Lower lobe of right lung (tissue), 2 donors: ENCODE measurements at regions not wholly inside any gene's neighbourhood (a gene's known extent, or its start where the extent isn't known, plus 50 kb on each side); places are given as distances from the start of the nearest gene placed in this dataset.

ENCODE experiments used
- ATAC-seq, 2 donors: fragments of 200-7000 bp; cut with Tn5 transposase; one replicate each; pipeline ENCODE4 v1.9.1; 2020 to 2022; ENCODE audit warnings: mild to moderate bottlenecking in 2 of 2, moderate library complexity in 2 of 2
- DNase-seq: peaks from one replicate; pipeline ENCODE4 v3.0.0-alpha.2; 2020
- H3K27ac ChIP-seq: fragments of 200-600 bp; one replicate; pipeline ENCODE4 v1.8.0; 2022
- H3K27me3 ChIP-seq: fragments of 200-600 bp; one replicate; pipeline ENCODE4 v1.8.0; 2022; ENCODE audit warnings: low read depth
- H3K36me3 ChIP-seq: fragments of 200-600 bp; one replicate; pipeline ENCODE4 v1.8.0; 2022; ENCODE audit warnings: mild to moderate bottlenecking
- H3K4me1 ChIP-seq: fragments of 200-600 bp; one replicate; pipeline ENCODE4 v1.8.0; 2022
- H3K4me3 ChIP-seq: fragments of 200-600 bp; one replicate; pipeline ENCODE4 v1.8.0; 2022; ENCODE audit warnings: mild to moderate bottlenecking
- H3K9me3 ChIP-seq: fragments of 200-600 bp; one replicate; pipeline ENCODE4 v1.8.0; 2022
- intact Hi-C: fragments of 100-400 bp; cut with DNase I; formaldehyde crosslinking; loops from one replicate; pipeline ENCODE4 v1.11.0; 2022
- TF ChIP-seq, protein P1 (sequence below): fragments of 200-600 bp; IDR thresholded peaks from one replicate; pipeline ENCODE4 v1.8.0; 2022; ENCODE audit warnings: antibody characterized with exemption, mild to moderate bottlenecking
- donor health status: DM: no; HTN: yes; CAD: no; lungs with severe emphysema.

DNA sequence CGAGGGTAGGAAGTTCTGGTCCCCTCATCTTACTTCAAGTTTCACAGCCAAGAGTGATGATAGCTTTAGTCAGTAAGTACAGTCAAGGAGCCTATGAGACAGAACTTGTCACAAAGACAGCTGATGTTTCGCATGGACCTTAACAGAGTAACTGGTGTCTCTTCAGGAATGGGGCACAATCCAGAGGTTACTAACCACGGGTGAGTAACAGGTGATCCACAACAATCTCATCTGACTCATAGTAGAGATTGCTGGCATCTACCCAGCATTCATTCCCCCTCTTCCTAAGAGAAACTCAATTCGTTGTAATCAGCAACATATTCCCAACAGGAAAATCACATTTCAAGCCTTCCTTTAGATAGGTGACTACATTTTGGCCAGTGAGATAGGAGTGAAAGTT, 126.7 kb downstream of the SNX18 start:
- Histone ChIP-seq H3K36me3 (no peaks in the 10 kb centered on the region), H3K9me3 (no peaks in the 10 kb centered on the region), H3K4me3 (no peak overlapping the region), H3K27me3 (no peaks in the 10 kb centered on the region), H3K4me1 (peaks cover 38% of the 10 kb centered on the region), H3K27ac (no peak overlapping the region)
- TF ChIP-seq, protein P1, sequence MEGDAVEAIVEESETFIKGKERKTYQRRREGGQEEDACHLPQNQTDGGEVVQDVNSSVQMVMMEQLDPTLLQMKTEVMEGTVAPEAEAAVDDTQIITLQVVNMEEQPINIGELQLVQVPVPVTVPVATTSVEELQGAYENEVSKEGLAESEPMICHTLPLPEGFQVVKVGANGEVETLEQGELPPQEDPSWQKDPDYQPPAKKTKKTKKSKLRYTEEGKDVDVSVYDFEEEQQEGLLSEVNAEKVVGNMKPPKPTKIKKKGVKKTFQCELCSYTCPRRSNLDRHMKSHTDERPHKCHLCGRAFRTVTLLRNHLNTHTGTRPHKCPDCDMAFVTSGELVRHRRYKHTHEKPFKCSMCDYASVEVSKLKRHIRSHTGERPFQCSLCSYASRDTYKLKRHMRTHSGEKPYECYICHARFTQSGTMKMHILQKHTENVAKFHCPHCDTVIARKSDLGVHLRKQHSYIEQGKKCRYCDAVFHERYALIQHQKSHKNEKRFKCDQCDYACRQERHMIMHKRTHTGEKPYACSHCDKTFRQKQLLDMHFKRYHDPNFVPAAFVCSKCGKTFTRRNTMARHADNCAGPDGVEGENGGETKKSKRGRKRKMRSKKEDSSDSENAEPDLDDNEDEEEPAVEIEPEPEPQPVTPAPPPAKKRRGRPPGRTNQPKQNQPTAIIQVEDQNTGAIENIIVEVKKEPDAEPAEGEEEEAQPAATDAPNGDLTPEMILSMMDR = no peak
- ATAC-seq = no peak
- intact Hi-C loops = no loop called here
- DNase-seq = no peak

GRCh38 chr5:54643685-54644106, 126.1 kb downstream of the SNX18 start:
- no peak overlapping the region for H3K27ac ChIP-seq
- DNase-seq = no peak
- H3K27me3 ChIP-seq = no peaks in the 10 kb centered on the region
- no peak for ATAC-seq
- TF ChIP-seq, protein P1 = no peak
- no peaks in the 10 kb centered on the region for H3K9me3 ChIP-seq
- H3K4me3 ChIP-seq = no peak overlapping the region
- intact Hi-C loops = no loop called here
- no peaks in the 10 kb centered on the region for H3K36me3 ChIP-seq
- peaks cover 38% of the 10 kb centered on the region for H3K4me1 ChIP-seq

GRCh38 chr5:54639621-54640020, 122.1 kb downstream of the SNX18 start:
- intact Hi-C loops = no loop called here
- Histone ChIP-seq H3K36me3 (no peaks in the 10 kb centered on the region), H3K4me3 (no peak overlapping the region), H3K27me3 (no peaks in the 10 kb centered on the region), H3K27ac (no peak overlapping the region), H3K4me1 (peaks cover 23% of the 10 kb centered on the region), H3K9me3 (no peaks in the 10 kb centered on the region)
- TF ChIP-seq, protein P1 = no peak
- ATAC-seq = no peak
- DNase-seq = no peak

DNA sequence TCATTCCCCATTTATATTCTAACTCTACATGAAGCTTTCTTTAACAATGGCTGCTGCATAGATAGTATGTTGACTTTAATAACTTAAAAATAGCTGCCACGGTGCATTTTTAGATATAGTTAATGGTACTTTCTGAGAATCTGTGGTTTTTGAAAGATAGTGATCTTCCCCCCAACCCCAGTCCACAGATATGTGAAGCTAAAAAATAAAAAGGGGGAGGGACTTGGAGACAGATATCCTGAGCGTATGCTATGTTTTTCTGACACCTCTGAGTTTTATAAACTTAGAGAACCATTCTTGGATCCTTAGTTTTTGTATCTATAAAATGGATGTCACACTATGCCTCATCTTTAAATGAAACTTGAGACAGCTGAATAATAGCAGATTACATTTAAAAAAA, 120.5 kb downstream of the SNX18 start:
- no peak for ATAC-seq
- intact Hi-C loops = no loop called here

DNA sequence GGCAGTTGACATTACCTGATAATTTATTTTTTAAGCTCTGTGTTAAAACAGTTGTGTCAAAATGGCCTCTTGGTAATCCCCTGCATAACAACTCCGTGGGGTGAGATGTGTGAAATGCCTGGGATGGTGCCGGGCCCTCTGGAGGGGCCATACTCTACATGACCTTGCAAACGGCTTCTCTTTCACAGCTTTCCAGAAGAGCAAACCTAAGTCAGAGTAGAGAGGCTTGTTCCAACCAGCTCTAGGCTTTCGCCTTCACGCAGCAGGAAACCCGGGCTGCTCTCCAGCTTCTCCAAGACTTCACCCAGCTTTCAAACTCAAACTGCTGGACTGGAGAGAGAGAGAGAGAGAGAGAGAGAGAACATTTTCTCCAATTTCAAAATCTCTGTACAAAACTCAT, 120.1 kb downstream of the SNX18 start:
- no peak for DNase-seq
- Histone ChIP-seq H3K4me3 (no peak overlapping the region), H3K27me3 (no peaks in the 10 kb centered on the region), H3K36me3 (no peaks in the 10 kb centered on the region), H3K4me1 (peaks cover 13% of the 10 kb centered on the region), H3K9me3 (no peaks in the 10 kb centered on the region), H3K27ac (no peak overlapping the region)
- no peak for ATAC-seq
- intact Hi-C loops = no loop called here
- TF ChIP-seq, protein P1 = no peak

More for the DNA sequence above, 120.5 kb downstream of the SNX18 start:
- no peak for DNase-seq
- Histone ChIP-seq H3K9me3 (no peaks in the 10 kb centered on the region), H3K36me3 (no peaks in the 10 kb centered on the region), H3K27me3 (no peaks in the 10 kb centered on the region), H3K27ac (no peak overlapping the region), H3K4me3 (no peak overlapping the region), H3K4me1 (peaks cover 13% of the 10 kb centered on the region)
- TF ChIP-seq, protein P1 = no peak

- DNase-seq (no peak), ATAC-seq (no peak)
- Histone ChIP-seq H3K27me3 (no peaks in the 10 kb centered on the region), H3K9me3 (no peaks in the 10 kb centered on the region), H3K36me3 (no peaks in the 10 kb centered on the region), H3K27ac (no peak overlapping the region), H3K4me1 (peaks cover 31% of the 10 kb centered on the region), H3K4me3 (no peak overlapping the region)
- intact Hi-C loops = no loop called here
- TF ChIP-seq, protein P1 = no peak
Measured at GRCh38 chr5:54634089-54634488, 116.5 kb downstream of the SNX18 start.
